Inflammatory macrophage treated with lipopolysaccharide for 1 hour (primary cell): ENCODE measurements at regions not wholly inside any gene's neighbourhood (a gene's known extent, or its start where the extent isn't known, plus 50 kb on each side); places are given as distances from the start of the nearest gene placed in this dataset.

ENCODE experiments used
- DNase-seq, 2 donors: peaks; one replicate each; pipeline ENCODE4 v3.0.0-alpha.2; 2020 to 2022

- DNase-seq, result no peak
These were observed 50.6 kb upstream of the ZNF385D start for GRCh38 chr3:21801631-21802030.

- no peak for DNase-seq
These were observed 52.6 kb upstream of the ZNF385D start for GRCh38 chr3:21803604-21804003.

- DNase-seq, result no peak
These were observed 53.3 kb upstream of the ZNF385D start for GRCh38 chr3:21804330-21804729.

- no peak for DNase-seq
These were observed 55.7 kb upstream of the ZNF385D start for GRCh38 chr3:21806733-21807132.

- DNase-seq, result no peak
These were observed 74.7 kb upstream of the ZNF385D start for GRCh38 chr3:21825684-21826083.

- DNase-seq, result no peak
These were observed 75.4 kb upstream of the ZNF385D start for GRCh38 chr3:21826416-21826815.

- DNase-seq, result no peak
These were observed 79.5 kb upstream of the ZNF385D start for GRCh38 chr3:21830541-21830940.

GRCh38 chr3:21835264-21835663, 84.3 kb upstream of the ZNF385D start:
- DNase-seq, result no peak

GRCh38 chr3:21836227-21836626, 85.2 kb upstream of the ZNF385D start:
- DNase-seq, result no peak

- no peak for DNase-seq
These were observed 88.2 kb upstream of the ZNF385D start for GRCh38 chr3:21839176-21839575.

- DNase-seq, result no peak
These were observed 88.6 kb upstream of the ZNF385D start for GRCh38 chr3:21839592-21839991.

- no peak for DNase-seq
These were observed 96.0 kb upstream of the ZNF385D start for GRCh38 chr3:21847005-21847404.

- no peak for DNase-seq
These were observed 108.4 kb upstream of the ZNF385D start for GRCh38 chr3:21859124-21860081.

- no peak for DNase-seq
These were observed 109.1 kb upstream of the ZNF385D start for GRCh38 chr3:21860082-21860475.

GRCh38 chr3:21860657-21861056, 109.6 kb upstream of the ZNF385D start:
- no peak for DNase-seq

GRCh38 chr3:21876782-21877181, 125.8 kb upstream of the ZNF385D start:
- DNase-seq, result no peak

- DNase-seq, result no peak
These were observed 126.3 kb upstream of the ZNF385D start for GRCh38 chr3:21877214-21877754.

GRCh38 chr3:21879184-21879886, 128.3 kb upstream of the ZNF385D start:
- DNase-seq, result no peak

- DNase-seq, result no peak
These were observed 137.6 kb upstream of the ZNF385D start for GRCh38 chr3:21888656-21889055.

- DNase-seq, result no peak
These were observed 138.2 kb upstream of the ZNF385D start for GRCh38 chr3:21889166-21889565.

GRCh38 chr3:21892104-21892503, 141.1 kb upstream of the ZNF385D start:
- no peak for DNase-seq

- DNase-seq, result no peak
These were observed 142.2 kb upstream of the ZNF385D start for GRCh38 chr3:21893242-21893641.

- DNase-seq, result peak in 1 of 2 donors; percentile 1
These were observed 143.7 kb upstream of the ZNF385D start for GRCh38 chr3:21894459-21895340.
